ENCODE measurements at regions not wholly inside any gene's neighbourhood (a gene's known extent, or its start where the extent isn't known, plus 50 kb on each side); places are given as distances from the start of the nearest gene placed in this dataset.

GRCh38 chr9:85432599-85432998 lies 309.2 kb downstream of the AGTPBP1 start:
- TF ChIP-seq REST (IDR thresholded peaks at IDR 0.05; ENCODE audit: insufficient read depth in 1 of 2, low read depth in 2 of 2, low read length in 1 of 2): no peak
- TF ChIP-seq SIN3A (IDR thresholded peaks at IDR 0.05; ENCODE audit: borderline replicate concordance, insufficient read depth, low read depth, low read length): no peak
- TF ChIP-seq CTCF (IDR thresholded peaks at IDR 0.05): no peak
- no peak for TF ChIP-seq POLR2AphosphoS5 (IDR thresholded peaks at IDR 0.05; ENCODE audit: low read depth, low read length)
- no peak for TF ChIP-seq TCF7L2 (IDR thresholded peaks at IDR 0.05; ENCODE audit: low read depth, low read length)
- intact Hi-C loops (cut with micrococcal nuclease; ENCODE audit: unreplicated experiment) (no loop called here), in situ Hi-C loops (cut with HindIII; ENCODE audit: low pct_unique_long_range_greater_than_20kb, low sequenced_read_pairs) (no loop called here)
- CTCF ChIA-PET: no interaction called here
- Histone ChIP-seq H3K36me3 (ENCODE audit: control insufficient read depth, insufficient read depth, low read length) (no peaks in the 10 kb centered on the region), H3K4me3 (ENCODE audit: low read depth in 2 of 2, low read length in 2 of 2) (no peak overlapping the region), H3K4me1 (ENCODE audit: control insufficient read depth, insufficient read depth, low read length) (no peaks in the 10 kb centered on the region), H3K27me3 (ENCODE audit: control insufficient read depth, insufficient read depth, low read length) (no peaks in the 10 kb centered on the region), H3K27ac (ENCODE audit: low read length) (no peak overlapping the region), H3K9me3 (ENCODE audit: control insufficient read depth, insufficient read depth, low read depth, low read length) (no peaks in the 10 kb centered on the region)
- DNase-seq (ENCODE audit: low read depth, low spot score) (no peak), ATAC-seq (no peak)
- BruUV-seq (replicated peaks): no TSS peak
- POLR2A ChIA-PET: no interaction called here

GRCh38 chr9:85431339-85432102 lies 310.2 kb downstream of the AGTPBP1 start:
- no peaks in the 10 kb centered on the region for H3K4me1 ChIP-seq (ENCODE audit: control insufficient read depth, insufficient read depth, low read length)
- H3K4me3 ChIP-seq (ENCODE audit: low read depth in 2 of 2, low read length in 2 of 2): no peak overlapping the region
- ATAC-seq (no peak), DNase-seq (ENCODE audit: low read depth, low spot score) (no peak)
- no peaks in the 10 kb centered on the region for H3K9me3 ChIP-seq (ENCODE audit: control insufficient read depth, insufficient read depth, low read depth, low read length)
- ChIA-PET POLR2A (no interaction called here), CTCF (no interaction called here)
- H3K36me3 ChIP-seq (ENCODE audit: control insufficient read depth, insufficient read depth, low read length): no peaks in the 10 kb centered on the region
- no TSS peak for BruUV-seq (replicated peaks)
- TF ChIP-seq POLR2AphosphoS5 (IDR thresholded peaks at IDR 0.05; ENCODE audit: low read depth, low read length) (no peak), REST (IDR thresholded peaks at IDR 0.05; ENCODE audit: insufficient read depth in 1 of 2, low read depth in 2 of 2, low read length in 1 of 2) (no peak), CTCF (IDR thresholded peaks at IDR 0.05) (no peak), SIN3A (IDR thresholded peaks at IDR 0.05; ENCODE audit: borderline replicate concordance, insufficient read depth, low read depth, low read length) (no peak), TCF7L2 (IDR thresholded peaks at IDR 0.05; ENCODE audit: low read depth, low read length) (no peak)
- no peaks in the 10 kb centered on the region for H3K27me3 ChIP-seq (ENCODE audit: control insufficient read depth, insufficient read depth, low read length)
- in situ Hi-C loops (cut with HindIII; ENCODE audit: low pct_unique_long_range_greater_than_20kb, low sequenced_read_pairs): no loop called here
- intact Hi-C loops (cut with micrococcal nuclease; ENCODE audit: unreplicated experiment): no loop called here
- H3K27ac ChIP-seq (ENCODE audit: low read length): no peak overlapping the region
